NB4 (cell line): ENCODE measurements at regions not wholly inside any gene's neighbourhood (a gene's known extent, or its start where the extent isn't known, plus 50 kb on each side); places are given as distances from the start of the nearest gene placed in this dataset.

ENCODE experiments used
- DNase-seq: peaks from one replicate; pipeline ENCODE4 v3.0.0; 2010; ENCODE audit warnings: low read depth
- H3K4me3 ChIP-seq: one replicate; pipeline ENCODE4 v1.5.1; 2011; ENCODE audit warnings: mild to moderate bottlenecking, low read depth, low read length, moderate library complexity
- CTCF ChIP-seq: IDR thresholded peaks from one replicate; pipeline ENCODE4 v1.5.1; 2012; ENCODE audit warnings: low read depth, low read length
- MAX ChIP-seq: IDR thresholded peaks from 2 replicates; pipeline ENCODE4 v1.6.1; 2011; ENCODE audit warnings: low read depth, low read length
- MYC ChIP-seq: IDR thresholded peaks from 2 replicates; pipeline ENCODE4 v1.6.1; 2011; ENCODE audit warnings: low read depth, low read length
- POLR2A ChIP-seq: IDR thresholded peaks from 2 replicates; pipeline ENCODE4 v1.6.1; 2011; ENCODE audit warnings: mild to moderate bottlenecking; ENCODE audit not compliant: insufficient read length; ENCODE audit errors: extremely low read depth

- no peak overlapping the region for H3K4me3 ChIP-seq
- TF ChIP-seq POLR2A (no peak), MAX (no peak), MYC (no peak), CTCF (no peak)
- DNase-seq: no peak
Measured at GRCh38 chr11:112526699-112527416, 266.2 kb upstream of the PLET1 start.

GRCh38 chr11:112529071-112529470, 268.4 kb upstream of the PLET1 start:
- H3K4me3 ChIP-seq: no peak overlapping the region
- DNase-seq: no peak
- TF ChIP-seq CTCF (no peak), POLR2A (no peak), MYC (no peak), MAX (no peak)

- no peak overlapping the region for H3K4me3 ChIP-seq
- TF ChIP-seq MAX: no peak
- TF ChIP-seq POLR2A: no peak
- TF ChIP-seq MYC: no peak
- no peak for TF ChIP-seq CTCF
- no peak for DNase-seq
Measured at GRCh38 chr11:112532506-112532905, 271.8 kb upstream of the PLET1 start.

GRCh38 chr11:112533682-112534081, 273.0 kb upstream of the PLET1 start:
- TF ChIP-seq MYC (no peak), POLR2A (no peak), MAX (no peak), CTCF (no peak)
- no peak overlapping the region for H3K4me3 ChIP-seq
- DNase-seq: no peak

GRCh38 chr11:112534208-112534607, 273.5 kb upstream of the PLET1 start:
- H3K4me3 ChIP-seq: no peak overlapping the region
- DNase-seq: no peak
- TF ChIP-seq CTCF (no peak), POLR2A (no peak), MAX (no peak), MYC (no peak)

- TF ChIP-seq CTCF: no peak
- TF ChIP-seq MAX: no peak
- TF ChIP-seq POLR2A: no peak
- no peak for TF ChIP-seq MYC
- no peak for DNase-seq
- H3K4me3 ChIP-seq: no peak overlapping the region
Measured at GRCh38 chr11:112537026-112537425, 276.4 kb upstream of the PLET1 start.
